T-helper 2 cell treated with Interferon-gamma antibody and Interleukin-4, amounts not matched to agents 100 ng/mL and 5 ng/mL, for 36 hours (primary cell): ENCODE measurements at regions not wholly inside any gene's neighbourhood (a gene's known extent, or its start where the extent isn't known, plus 50 kb on each side); places are given as distances from the start of the nearest gene placed in this dataset.
"Not testable (repeated sequence)": the region's sequence is repeated elsewhere in the genome, so short reads cannot be mapped to it uniquely, and the experiment has no call there.

ENCODE experiments used
- intact Hi-C: fragments of 100-400 bp; cut with micrococcal nuclease; formaldehyde crosslinking; loops from one replicate; pipeline ENCODE4 v1.15.1; 2023

- intact Hi-C loops: no loop called here
Measured at GRCh38 chr15:95127356-95127755, 896.0 kb downstream of the MCTP2 start.

- intact Hi-C loops: no loop called here
Measured at GRCh38 chr15:95129574-95129973, 898.2 kb downstream of the MCTP2 start.

- intact Hi-C loops: no loop called here
Measured at GRCh38 chr15:95131131-95131556, 899.8 kb downstream of the MCTP2 start.

GRCh38 chr15:95132774-95133173, 901.4 kb downstream of the MCTP2 start:
- intact Hi-C loops: no loop called here

- intact Hi-C loops: no loop called here
Measured at GRCh38 chr15:95134431-95135110, 903.2 kb downstream of the MCTP2 start.

- intact Hi-C loops: no loop called here
Measured at GRCh38 chr15:95138604-95139270, 907.4 kb downstream of the MCTP2 start.

GRCh38 chr15:95141486-95141885, 910.1 kb downstream of the MCTP2 start:
- intact Hi-C loops: no loop called here

- intact Hi-C loops: no loop called here
Measured at GRCh38 chr15:95142531-95142930, 911.2 kb downstream of the MCTP2 start.

GRCh38 chr15:95146481-95146880, 915.1 kb downstream of the MCTP2 start:
- intact Hi-C loops: no loop called here

GRCh38 chr15:95148183-95148582, 916.8 kb downstream of the MCTP2 start:
- intact Hi-C loops: no loop called here

GRCh38 chr15:95149036-95149435, 917.7 kb downstream of the MCTP2 start:
- intact Hi-C loops: no loop called here

GRCh38 chr15:95149771-95150170, 918.4 kb downstream of the MCTP2 start:
- intact Hi-C loops: no loop called here

- intact Hi-C loops: no loop called here
Measured at GRCh38 chr15:95150466-95150865, 919.1 kb downstream of the MCTP2 start.

GRCh38 chr15:95152741-95153140, 921.4 kb downstream of the MCTP2 start:
- intact Hi-C loops: no loop called here

- intact Hi-C loops: not testable (repeated sequence)
Measured at GRCh38 chr15:95153201-95153600, 921.8 kb downstream of the MCTP2 start.

GRCh38 chr15:95160316-95160715, 929.0 kb downstream of the MCTP2 start:
- intact Hi-C loops: no loop called here

GRCh38 chr15:95162069-95162468, 930.7 kb downstream of the MCTP2 start:
- intact Hi-C loops: no loop called here

GRCh38 chr15:95162531-95162930, 931.2 kb downstream of the MCTP2 start:
- intact Hi-C loops: no loop called here

GRCh38 chr15:95162967-95163531, 931.7 kb downstream of the MCTP2 start:
- intact Hi-C loops: no loop called here

- intact Hi-C loops: no loop called here
Measured at GRCh38 chr15:95168152-95168551, 936.8 kb downstream of the MCTP2 start.

- intact Hi-C loops: no loop called here
Measured at GRCh38 chr15:95168951-95169431, 937.6 kb downstream of the MCTP2 start.
